ENCODE measurements at regions not wholly inside any gene's neighbourhood (a gene's known extent, or its start where the extent isn't known, plus 50 kb on each side); places are given as distances from the start of the nearest gene placed in this dataset.

- no peak for DNase-seq (ENCODE audit: low read depth, low spot score)
- TF ChIP-seq SIN3A (IDR thresholded peaks at IDR 0.05; ENCODE audit: borderline replicate concordance, insufficient read depth, low read depth, low read length) (no peak), CTCF (IDR thresholded peaks at IDR 0.05) (no peak), POLR2AphosphoS5 (IDR thresholded peaks at IDR 0.05; ENCODE audit: low read depth, low read length) (no peak), REST (IDR thresholded peaks at IDR 0.05; ENCODE audit: insufficient read depth in 1 of 2, low read depth in 2 of 2, low read length in 1 of 2) (no peak), TCF7L2 (IDR thresholded peaks at IDR 0.05; ENCODE audit: low read depth, low read length) (no peak)
- intact Hi-C loops (cut with micrococcal nuclease; ENCODE audit: unreplicated experiment) (no loop called here), in situ Hi-C loops (cut with HindIII; ENCODE audit: low pct_unique_long_range_greater_than_20kb, low sequenced_read_pairs) (no loop called here)
- Histone ChIP-seq H3K4me3 (ENCODE audit: low read depth in 2 of 2, low read length in 2 of 2) (no peak overlapping the region), H3K27me3 (ENCODE audit: control insufficient read depth, insufficient read depth, low read length) (no peaks in the 10 kb centered on the region), H3K9me3 (ENCODE audit: control insufficient read depth, insufficient read depth, low read depth, low read length) (no peaks in the 10 kb centered on the region), H3K27ac (ENCODE audit: low read length) (no peak overlapping the region), H3K4me1 (ENCODE audit: control insufficient read depth, insufficient read depth, low read length) (no peaks in the 10 kb centered on the region), H3K36me3 (ENCODE audit: control insufficient read depth, insufficient read depth, low read length) (no peaks in the 10 kb centered on the region)
- no peak for ATAC-seq
- CTCF ChIA-PET, result no interaction called here
- BruUV-seq (replicated peaks), result no TSS peak
- POLR2A ChIA-PET, result no interaction called here
Measured at GRCh38 chr20:6468423-6469116, 298.9 kb upstream of the BMP2 start.

GRCh38 chr20:6467562-6467961 is 299.9 kb upstream of the BMP2 start:
- POLR2A ChIA-PET, result no interaction called here
- Histone ChIP-seq H3K27ac (ENCODE audit: low read length) (no peak overlapping the region), H3K9me3 (ENCODE audit: control insufficient read depth, insufficient read depth, low read depth, low read length) (no peaks in the 10 kb centered on the region; the same call in 1 of the 2 replicates), H3K36me3 (ENCODE audit: control insufficient read depth, insufficient read depth, low read length) (no peaks in the 10 kb centered on the region), H3K4me3 (ENCODE audit: low read depth in 2 of 2, low read length in 2 of 2) (no peak overlapping the region), H3K27me3 (ENCODE audit: control insufficient read depth, insufficient read depth, low read length) (no peaks in the 10 kb centered on the region), H3K4me1 (ENCODE audit: control insufficient read depth, insufficient read depth, low read length) (no peaks in the 10 kb centered on the region)
- intact Hi-C loops (cut with micrococcal nuclease; ENCODE audit: unreplicated experiment), result no loop called here
- DNase-seq (ENCODE audit: low read depth, low spot score), result no peak
- in situ Hi-C loops (cut with HindIII; ENCODE audit: low pct_unique_long_range_greater_than_20kb, low sequenced_read_pairs), result no loop called here
- BruUV-seq (replicated peaks), result no TSS peak
- CTCF ChIA-PET, result no interaction called here
- ATAC-seq, result no peak
- TF ChIP-seq POLR2AphosphoS5 (IDR thresholded peaks at IDR 0.05; ENCODE audit: low read depth, low read length) (no peak), SIN3A (IDR thresholded peaks at IDR 0.05; ENCODE audit: borderline replicate concordance, insufficient read depth, low read depth, low read length) (no peak), TCF7L2 (IDR thresholded peaks at IDR 0.05; ENCODE audit: low read depth, low read length) (no peak), REST (IDR thresholded peaks at IDR 0.05; ENCODE audit: insufficient read depth in 1 of 2, low read depth in 2 of 2, low read length in 1 of 2) (no peak), CTCF (IDR thresholded peaks at IDR 0.05) (no peak)
